ENCODE measurements at regions not wholly inside any gene's neighbourhood (a gene's known extent, or its start where the extent isn't known, plus 50 kb on each side); places are given as distances from the start of the nearest gene placed in this dataset.

GRCh38 chr2:140117386-140117785 lies 1337.2 kb upstream of the NXPH2 start:
- no peak for DNase-seq (ENCODE audit: extremely low spot score)
- WGBS = 73% methylated on average over 1 of the region's 1 CpG
- H3K9me3 ChIP-seq = no peaks in the 10 kb centered on the region
- H3K4me3 ChIP-seq = no peak overlapping the region
- H3K27ac ChIP-seq (replicated peaks in 1 of 4) = no peak overlapping the region
- H3K4me1 ChIP-seq = no peaks in the 10 kb centered on the region
- intact Hi-C loops (cut with DNase I) = no loop called here
- TF ChIP-seq CTCF (IDR thresholded peaks at IDR 0.05) (no peak), POLR2AphosphoS5 (IDR thresholded peaks at IDR 0.05) (no peak), POLR2A (IDR thresholded peaks at IDR 0.05; ENCODE audit: low read depth) (no peak), EP300 (IDR thresholded peaks at IDR 0.05) (no peak)
- H3K36me3 ChIP-seq = no peaks in the 10 kb centered on the region
- H3K27me3 ChIP-seq = no peaks in the 10 kb centered on the region

- WGBS = 66% methylated on average over 5 of the region's 5 CpGs
- Histone ChIP-seq H3K9me3 (no peaks in the 10 kb centered on the region), H3K4me3 (no peak overlapping the region), H3K27me3 (no peaks in the 10 kb centered on the region), H3K36me3 (no peaks in the 10 kb centered on the region), H3K27ac (replicated peaks in 1 of 4) (no peak overlapping the region), H3K4me1 (no peaks in the 10 kb centered on the region)
- intact Hi-C loops (cut with DNase I) = no loop called here
- TF ChIP-seq POLR2A (IDR thresholded peaks at IDR 0.05; ENCODE audit: low read depth) (no peak), CTCF (IDR thresholded peaks at IDR 0.05) (no peak), EP300 (IDR thresholded peaks at IDR 0.05) (no peak), POLR2AphosphoS5 (IDR thresholded peaks at IDR 0.05) (no peak)
- no peak for DNase-seq (ENCODE audit: extremely low spot score)
Observed at GRCh38 chr2:140108706-140109475, 1328.7 kb upstream of the NXPH2 start.

GRCh38 chr2:140091926-140092325 lies 1311.7 kb upstream of the NXPH2 start:
- Histone ChIP-seq H3K27ac (replicated peaks in 1 of 4) (no peak overlapping the region), H3K27me3 (no peaks in the 10 kb centered on the region), H3K4me1 (no peaks in the 10 kb centered on the region), H3K9me3 (no peaks in the 10 kb centered on the region), H3K4me3 (no peak overlapping the region), H3K36me3 (no peaks in the 10 kb centered on the region)
- DNase-seq (ENCODE audit: extremely low spot score) = no peak
- 92% methylated on average over 1 of the region's 1 CpG for WGBS
- intact Hi-C loops (cut with DNase I) = no loop called here
- no peak for TF ChIP-seq POLR2AphosphoS5 (IDR thresholded peaks at IDR 0.05)
- no peak for TF ChIP-seq POLR2A (IDR thresholded peaks at IDR 0.05; ENCODE audit: low read depth)
- TF ChIP-seq CTCF (IDR thresholded peaks at IDR 0.05) = no peak
- no peak for TF ChIP-seq EP300 (IDR thresholded peaks at IDR 0.05)

- intact Hi-C loops (cut with DNase I) = no loop called here
- no peak for TF ChIP-seq POLR2AphosphoS5 (IDR thresholded peaks at IDR 0.05)
- no peak for TF ChIP-seq CTCF (IDR thresholded peaks at IDR 0.05)
- TF ChIP-seq EP300 (IDR thresholded peaks at IDR 0.05) = no peak
- TF ChIP-seq POLR2A (IDR thresholded peaks at IDR 0.05; ENCODE audit: low read depth) = no peak
- Histone ChIP-seq H3K4me3 (no peak overlapping the region), H3K27ac (replicated peaks in 1 of 4) (no peak overlapping the region), H3K4me1 (no peaks in the 10 kb centered on the region), H3K9me3 (no peaks in the 10 kb centered on the region), H3K27me3 (no peaks in the 10 kb centered on the region), H3K36me3 (no peaks in the 10 kb centered on the region)
- WGBS = 85% methylated on average over 1 of the region's 1 CpG
- DNase-seq (ENCODE audit: extremely low spot score) = no peak
Observed at GRCh38 chr2:140086964-140087363, 1306.8 kb upstream of the NXPH2 start.

- DNase-seq (ENCODE audit: extremely low spot score) = no peak
- no peak for TF ChIP-seq CTCF (IDR thresholded peaks at IDR 0.05)
- Histone ChIP-seq H3K4me3 (no peak overlapping the region), H3K4me1 (no peaks in the 10 kb centered on the region), H3K9me3 (no peaks in the 10 kb centered on the region), H3K36me3 (no peaks in the 10 kb centered on the region), H3K27me3 (no peaks in the 10 kb centered on the region), H3K27ac (replicated peaks in 1 of 4) (no peak overlapping the region)
- intact Hi-C loops (cut with DNase I) = no loop called here
Observed at GRCh38 chr2:140085674-140086073, 1305.5 kb upstream of the NXPH2 start.

Data from esophagus muscularis mucosa (tissue), 4 donors.